ENCODE measurements at regions not wholly inside any gene's neighbourhood (a gene's known extent, or its start where the extent isn't known, plus 50 kb on each side); places are given as distances from the start of the nearest gene placed in this dataset.

DNA sequence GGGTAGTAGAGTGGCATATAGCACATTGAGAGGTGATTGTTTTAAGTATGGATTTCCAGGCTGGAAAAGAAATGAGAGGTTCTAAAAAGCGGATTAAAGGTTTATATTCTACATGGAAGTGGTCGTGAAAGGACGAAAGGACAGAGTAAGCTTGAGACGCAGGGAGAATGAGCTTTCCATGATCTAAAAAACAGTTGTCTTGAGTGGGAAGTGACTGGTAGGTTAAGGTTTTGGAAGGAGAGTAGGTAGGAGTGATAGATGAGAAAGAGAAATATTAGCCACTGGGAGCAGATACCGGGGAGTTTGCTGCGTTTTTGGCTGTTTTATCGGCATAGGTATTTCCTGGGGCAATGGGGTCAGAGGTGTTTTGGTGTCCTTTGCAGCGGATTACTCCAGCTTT is 750.6 kb upstream of the ADGRB3 start:
- TF ChIP-seq EGR1 (IDR thresholded peaks at IDR 0.05) = no peak
- TF ChIP-seq TEAD4 (IDR thresholded peaks at IDR 0.05) = no peak
- no peak for TF ChIP-seq TCF12 (IDR thresholded peaks at IDR 0.05; ENCODE audit: low read depth)
- no peak for TF ChIP-seq TAF1 (IDR thresholded peaks at IDR 0.05; ENCODE audit: low read depth)
- TF ChIP-seq, protein P1, sequence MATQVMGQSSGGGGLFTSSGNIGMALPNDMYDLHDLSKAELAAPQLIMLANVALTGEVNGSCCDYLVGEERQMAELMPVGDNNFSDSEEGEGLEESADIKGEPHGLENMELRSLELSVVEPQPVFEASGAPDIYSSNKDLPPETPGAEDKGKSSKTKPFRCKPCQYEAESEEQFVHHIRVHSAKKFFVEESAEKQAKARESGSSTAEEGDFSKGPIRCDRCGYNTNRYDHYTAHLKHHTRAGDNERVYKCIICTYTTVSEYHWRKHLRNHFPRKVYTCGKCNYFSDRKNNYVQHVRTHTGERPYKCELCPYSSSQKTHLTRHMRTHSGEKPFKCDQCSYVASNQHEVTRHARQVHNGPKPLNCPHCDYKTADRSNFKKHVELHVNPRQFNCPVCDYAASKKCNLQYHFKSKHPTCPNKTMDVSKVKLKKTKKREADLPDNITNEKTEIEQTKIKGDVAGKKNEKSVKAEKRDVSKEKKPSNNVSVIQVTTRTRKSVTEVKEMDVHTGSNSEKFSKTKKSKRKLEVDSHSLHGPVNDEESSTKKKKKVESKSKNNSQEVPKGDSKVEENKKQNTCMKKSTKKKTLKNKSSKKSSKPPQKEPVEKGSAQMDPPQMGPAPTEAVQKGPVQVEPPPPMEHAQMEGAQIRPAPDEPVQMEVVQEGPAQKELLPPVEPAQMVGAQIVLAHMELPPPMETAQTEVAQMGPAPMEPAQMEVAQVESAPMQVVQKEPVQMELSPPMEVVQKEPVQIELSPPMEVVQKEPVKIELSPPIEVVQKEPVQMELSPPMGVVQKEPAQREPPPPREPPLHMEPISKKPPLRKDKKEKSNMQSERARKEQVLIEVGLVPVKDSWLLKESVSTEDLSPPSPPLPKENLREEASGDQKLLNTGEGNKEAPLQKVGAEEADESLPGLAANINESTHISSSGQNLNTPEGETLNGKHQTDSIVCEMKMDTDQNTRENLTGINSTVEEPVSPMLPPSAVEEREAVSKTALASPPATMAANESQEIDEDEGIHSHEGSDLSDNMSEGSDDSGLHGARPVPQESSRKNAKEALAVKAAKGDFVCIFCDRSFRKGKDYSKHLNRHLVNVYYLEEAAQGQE (IDR thresholded peaks at IDR 0.05; ENCODE audit: low read depth) = no peak
- TF ChIP-seq YY1 (IDR thresholded peaks at IDR 0.05; ENCODE audit: low read depth) = no peak

GRCh38 chr6:67883500-67884366 is 751.3 kb upstream of the ADGRB3 start:
- TF ChIP-seq TCF12 (IDR thresholded peaks at IDR 0.05; ENCODE audit: low read depth) = no peak
- TF ChIP-seq USF1 (IDR thresholded peaks at IDR 0.05) = no peak
- no peak for TF ChIP-seq TAF1 (IDR thresholded peaks at IDR 0.05; ENCODE audit: low read depth)
- no peak for TF ChIP-seq EP300 (IDR thresholded peaks at IDR 0.05; ENCODE audit: borderline replicate concordance)
- TF ChIP-seq ZBTB7A (IDR thresholded peaks at IDR 0.05; ENCODE audit: low read depth) = no peak
- no peak for TF ChIP-seq CEBPB (IDR thresholded peaks at IDR 0.05)
- TF ChIP-seq FOXM1 (IDR thresholded peaks at IDR 0.05; ENCODE audit: borderline replicate concordance, low read depth) = no peak
- TF ChIP-seq EGR1 (IDR thresholded peaks at IDR 0.05) = no peak
- TF ChIP-seq YY1 (IDR thresholded peaks at IDR 0.05; ENCODE audit: low read depth) = no peak
- TF ChIP-seq, protein P1 (IDR thresholded peaks at IDR 0.05; ENCODE audit: low read depth) = no peak
- TF ChIP-seq RAD21 (IDR thresholded peaks at IDR 0.05; ENCODE audit: low read depth) = no peak
- TF ChIP-seq TEAD4 (IDR thresholded peaks at IDR 0.05) = no peak
- no peak for TF ChIP-seq CREB1 (IDR thresholded peaks at IDR 0.05; ENCODE audit: low read depth)
- TF ChIP-seq NFIC (IDR thresholded peaks at IDR 0.05) = no peak
- TF ChIP-seq, protein P2, sequence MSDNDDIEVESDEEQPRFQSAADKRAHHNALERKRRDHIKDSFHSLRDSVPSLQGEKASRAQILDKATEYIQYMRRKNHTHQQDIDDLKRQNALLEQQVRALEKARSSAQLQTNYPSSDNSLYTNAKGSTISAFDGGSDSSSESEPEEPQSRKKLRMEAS (IDR thresholded peaks at IDR 0.05) = no peak

DNA sequence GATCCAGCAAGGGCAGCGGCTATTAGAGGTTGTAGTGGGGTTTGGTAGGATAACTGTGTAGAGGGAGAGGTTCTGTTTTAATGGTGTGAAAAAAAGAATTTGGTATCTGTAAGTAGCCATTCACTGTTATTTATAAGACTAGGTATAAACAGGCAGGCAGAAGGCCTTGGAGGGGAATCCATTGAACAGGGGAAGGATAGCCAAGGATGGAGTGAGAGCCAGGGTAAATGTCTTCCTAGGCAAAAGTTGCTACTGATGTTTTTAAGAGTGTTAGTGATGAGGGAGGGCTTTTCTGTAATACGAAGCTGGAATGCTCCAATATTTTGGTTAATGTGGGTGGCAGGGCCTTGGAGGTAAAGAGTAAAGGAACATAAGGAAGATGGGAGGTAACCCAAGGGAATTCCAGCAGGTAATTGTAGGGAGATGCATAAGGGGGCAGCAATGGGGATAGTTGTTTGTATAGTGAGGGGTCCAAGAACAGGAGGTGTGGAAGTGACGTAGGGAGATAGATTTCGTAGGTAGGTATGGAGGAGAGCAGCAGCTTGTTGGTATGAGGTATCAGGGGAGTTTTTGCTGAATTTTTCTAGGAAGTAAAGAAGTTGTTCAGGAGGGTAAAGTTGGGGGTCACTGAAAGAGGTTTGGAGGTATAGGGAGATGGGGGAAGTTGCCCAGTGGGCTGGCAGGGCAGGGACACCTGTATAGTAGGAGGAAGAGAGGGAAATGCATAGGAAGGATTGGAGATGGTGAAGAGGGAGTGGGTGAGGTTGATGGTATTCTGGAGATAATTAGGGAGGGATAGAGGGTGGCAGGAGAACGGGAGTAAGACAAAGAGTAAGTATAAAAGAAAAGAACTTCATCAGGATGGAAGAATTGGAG is 752.4 kb upstream of the ADGRB3 start:
- TF ChIP-seq, protein P2 (IDR thresholded peaks at IDR 0.05) = no peak
- TF ChIP-seq CREB1 (IDR thresholded peaks at IDR 0.05; ENCODE audit: low read depth) (no peak), USF1 (IDR thresholded peaks at IDR 0.05) (no peak)

DNA sequence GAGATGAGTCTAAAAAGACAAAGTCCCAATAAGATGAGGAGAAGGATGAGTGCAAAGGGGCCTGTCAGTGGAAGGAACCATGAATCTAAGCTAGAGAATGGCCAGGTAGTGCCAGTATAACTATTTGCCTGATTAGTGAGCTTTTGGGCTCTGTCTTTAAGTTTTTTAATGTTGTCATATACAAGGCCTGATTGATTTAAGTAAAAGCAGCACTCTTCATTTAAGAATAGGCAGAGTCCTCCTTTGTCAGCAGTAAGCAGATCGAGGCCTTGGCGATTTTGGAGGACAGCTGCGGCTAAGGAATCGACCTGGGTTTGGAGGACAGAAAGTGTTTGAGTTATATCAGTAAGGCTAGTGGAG is 753.4 kb upstream of the ADGRB3 start:
- no peak for TF ChIP-seq EP300 (IDR thresholded peaks at IDR 0.05; ENCODE audit: borderline replicate concordance)
- TF ChIP-seq FOXM1 (IDR thresholded peaks at IDR 0.05; ENCODE audit: borderline replicate concordance, low read depth) = no peak
- TF ChIP-seq USF1 (IDR thresholded peaks at IDR 0.05) = no peak
- no peak for TF ChIP-seq NFIC (IDR thresholded peaks at IDR 0.05)
- TF ChIP-seq, protein P1 (IDR thresholded peaks at IDR 0.05; ENCODE audit: low read depth) = no peak
